ENCODE measurements at regions not wholly inside any gene's neighbourhood (a gene's known extent, or its start where the extent isn't known, plus 50 kb on each side); places are given as distances from the start of the nearest gene placed in this dataset.
A peak's percentile ranks its signal among the peaks of the same experiment; 100 is the strongest.

GRCh38 chr1:31507676-31508530 lies 68.4 kb upstream of the TINAGL1 start:
- no peaks in the 10 kb centered on the region for H3K27me3 ChIP-seq
- intact Hi-C loops (cut with DNase I), result no loop called here
- no peak overlapping the region for H3K4me3 ChIP-seq
- H3K9me3 ChIP-seq, result no peaks in the 10 kb centered on the region
- H3K36me3 ChIP-seq (replicated peaks in 1 of 2; ENCODE audit: insufficient read depth in 1 of 2, low read depth in 2 of 2), result no peaks in the 10 kb centered on the region
- DNase-seq (no peak), ATAC-seq (no peak)
- TF ChIP-seq POLR2A (IDR thresholded peaks at IDR 0.05) (no peak), CTCF (IDR thresholded peaks at IDR 0.05) (no peak)
- H3K4me1 ChIP-seq, result peaks cover 15% of the 10 kb centered on the region
- 78 to 84% methylated on average over 13 to 20 of the region's 20 CpGs for whole genome bisulfite sequencing, 2 donors
- H3K27ac ChIP-seq, result no peak overlapping the region

- peaks cover 15% of the 10 kb centered on the region for H3K4me1 ChIP-seq
- ATAC-seq (no peak), DNase-seq (no peak)
- TF ChIP-seq POLR2A (IDR thresholded peaks at IDR 0.05) (no peak), CTCF (IDR thresholded peaks at IDR 0.05) (no peak)
- no peaks in the 10 kb centered on the region for H3K27me3 ChIP-seq
- no peak overlapping the region for H3K4me3 ChIP-seq
- no peak overlapping the region for H3K27ac ChIP-seq
- WGBS, 2 donors, result 93 to 96% methylated on average over 6 to 7 of the region's 7 CpGs
- no peaks in the 10 kb centered on the region for H3K36me3 ChIP-seq (replicated peaks in 1 of 2; ENCODE audit: insufficient read depth in 1 of 2, low read depth in 2 of 2)
- intact Hi-C loops (cut with DNase I), result no loop called here
- no peaks in the 10 kb centered on the region for H3K9me3 ChIP-seq
These were observed 66.9 kb upstream of the TINAGL1 start for GRCh38 chr1:31509124-31510072.

- no peaks in the 10 kb centered on the region for H3K27me3 ChIP-seq
- H3K27ac ChIP-seq, result no peak overlapping the region
- no peaks in the 10 kb centered on the region for H3K9me3 ChIP-seq
- TF ChIP-seq CTCF (IDR thresholded peaks at IDR 0.05) (no peak), POLR2A (IDR thresholded peaks at IDR 0.05) (no peak)
- no peak for ATAC-seq
- H3K4me3 ChIP-seq, result no peak overlapping the region
- no peak for DNase-seq
- WGBS, 2 donors, result 78 to 81% methylated on average over 6 of the region's 6 CpGs
- peaks cover 15% of the 10 kb centered on the region for H3K4me1 ChIP-seq
- no peaks in the 10 kb centered on the region for H3K36me3 ChIP-seq (replicated peaks in 1 of 2; ENCODE audit: insufficient read depth in 1 of 2, low read depth in 2 of 2)
- intact Hi-C loops (cut with DNase I), result no loop called here
These were observed 66.0 kb upstream of the TINAGL1 start for GRCh38 chr1:31510304-31510703.

- Histone ChIP-seq H3K9me3 (no peaks in the 10 kb centered on the region), H3K27me3 (no peaks in the 10 kb centered on the region), H3K4me3 (no peak overlapping the region), H3K27ac (peak overlapping the region; percentile 25 to 66 (median 48)), H3K36me3 (replicated peaks in 1 of 2; ENCODE audit: insufficient read depth in 1 of 2, low read depth in 2 of 2) (no peaks in the 10 kb centered on the region), H3K4me1 (peaks cover 15% of the 10 kb centered on the region)
- WGBS, 2 donors, result 50 to 57% methylated on average over 6 to 8 of the region's 8 CpGs
- TF ChIP-seq CTCF (IDR thresholded peaks at IDR 0.05), result no peak
- TF ChIP-seq POLR2A (IDR thresholded peaks at IDR 0.05), result no peak
- intact Hi-C loops (cut with DNase I), result no loop called here
- ATAC-seq (peak; percentile 83), DNase-seq (peak; percentile 39 to 69 (median 55))
These were observed 65.2 kb upstream of the TINAGL1 start for GRCh38 chr1:31510853-31511789.

All from body of pancreas (tissue), 4 donors.